ENCODE measurements at regions not wholly inside any gene's neighbourhood (a gene's known extent, or its start where the extent isn't known, plus 50 kb on each side); places are given as distances from the start of the nearest gene placed in this dataset.

GRCh38 chr10:8233832-8234259 lies 179.4 kb downstream of the GATA3 start:
- Histone ChIP-seq H4K20me1 (ENCODE audit: insufficient read depth, low read length) (no peaks in the 10 kb centered on the region), H4K91ac (ENCODE audit: insufficient read depth, low read depth, low read length) (no peak overlapping the region), H3K14ac (replicated peaks; ENCODE audit: low read depth, low read length) (no peak overlapping the region), H3K4me2 (ENCODE audit: low read depth, low read length) (no peak overlapping the region), H3K36me3 (ENCODE audit: control insufficient read depth, insufficient read depth, low read length) (no peaks in the 10 kb centered on the region), H3K4ac (ENCODE audit: low read depth, low read length) (no peak overlapping the region), H3K27ac (ENCODE audit: insufficient read depth, low read length) (no peak overlapping the region), H3K9me3 (ENCODE audit: control insufficient read depth, insufficient read depth, low read length) (peaks cover 16% of the 10 kb centered on the region), H4K8ac (ENCODE audit: low read depth in 2 of 2, low read length in 2 of 2) (no peak overlapping the region), H3K27me3 (ENCODE audit: control insufficient read depth, insufficient read depth, low read length) (no peaks in the 10 kb centered on the region), H2BK15ac (ENCODE audit: low read depth, low read length) (no peak overlapping the region), H3K4me1 (ENCODE audit: control insufficient read depth, insufficient read depth, low read length) (no peaks in the 10 kb centered on the region), H3K18ac (ENCODE audit: low read depth, low read length) (no peak overlapping the region), H2BK5ac (ENCODE audit: low read depth, low read length, poor library complexity, severe bottlenecking) (no peak overlapping the region), H3K9me1 (ENCODE audit: insufficient read depth, low read length) (no peaks in the 10 kb centered on the region), H2BK20ac (ENCODE audit: low read depth, low read length) (no peak overlapping the region), H2AK9ac (replicated peaks; ENCODE audit: low read depth, low read length, poor library complexity) (no peak overlapping the region), H2AK5ac (ENCODE audit: low read depth, low read length) (no peak overlapping the region), H2AFZ (replicated peaks; ENCODE audit: low read length, poor library complexity) (no peak overlapping the region), H3K56ac (ENCODE audit: extremely low read depth, insufficient read depth, low read length) (no peak overlapping the region), H3K79me1 (ENCODE audit: low read depth in 1 of 2, low read length in 2 of 2) (no peaks in the 10 kb centered on the region), H4K5ac (ENCODE audit: low read depth, low read length) (no peak overlapping the region), H3K4me3 (ENCODE audit: insufficient read depth, low read depth, low read length) (no peak overlapping the region), H3K23ac (ENCODE audit: low read depth, low read length) (no peak overlapping the region), H3K9ac (ENCODE audit: low read depth, low read length) (no peak overlapping the region), H2BK120ac (ENCODE audit: low read depth, low read length) (no peak overlapping the region)
- DNase-seq (no peak), ATAC-seq (ENCODE audit: low read depth) (no peak)
- CTCF ChIA-PET: no interaction called here
- BruUV-seq (replicated peaks): no TSS peak
- 42% methylated on average over 2 of the region's 7 CpGs; no CpG with 5 or more reads in 1 of the 2 experiments for WGBS, 2 experiments (ENCODE audit: extremely low coverage in 2 of 2, insufficient read length in 1 of 2)
- dilution Hi-C loops (cut with HindIII; ENCODE audit: low sequenced_read_pairs, unreplicated experiment) (no loop called here), intact Hi-C loops (cut with micrococcal nuclease) (no loop called here), in situ Hi-C loops (cut with MboI; ENCODE audit: low sequenced_read_pairs) (no loop called here)
- POLR2A ChIA-PET (ENCODE audit: unreplicated experiment): no interaction called here
- TF ChIP-seq POLR2A (IDR thresholded peaks at IDR 0.05; ENCODE audit: low read depth, low read length) (no peak), MAFK (IDR thresholded peaks at IDR 0.05; ENCODE audit: low read depth, low read length) (no peak), CHD1 (IDR thresholded peaks at IDR 0.05; ENCODE audit: low read depth, low read length) (no peak), RCOR1 (IDR thresholded peaks at IDR 0.05; ENCODE audit: insufficient replicate concordance, low read length) (no peak), CTCF (conservative IDR thresholded peaks at IDR 0.05; ENCODE audit: low read depth, low read length) (no peak), SMC3 (IDR thresholded peaks at IDR 0.05; ENCODE audit: low read depth, low read length) (no peak), BHLHE40 (IDR thresholded peaks at IDR 0.05; ENCODE audit: low read depth, low read length) (no peak), MXI1 (IDR thresholded peaks at IDR 0.05; ENCODE audit: borderline replicate concordance, low read depth, low read length) (no peak), RFX5 (IDR thresholded peaks at IDR 0.05; ENCODE audit: low read depth, low read length) (no peak), MAZ (IDR thresholded peaks at IDR 0.05; ENCODE audit: borderline replicate concordance, low read depth, low read length) (no peak), FOS (IDR thresholded peaks at IDR 0.05; ENCODE audit: low read depth, low read length) (no peak), RAD21 (IDR thresholded peaks at IDR 0.05; ENCODE audit: low read length) (no peak), ELK1 (IDR thresholded peaks at IDR 0.05; ENCODE audit: borderline replicate concordance, low read depth, low read length) (no peak), CEBPB (IDR thresholded peaks at IDR 0.05; ENCODE audit: low read depth, low read length) (no peak), NFE2L2 (IDR thresholded peaks at IDR 0.05; ENCODE audit: low read depth, low read length) (no peak)
- TF ChIP-seq, protein P1, sequence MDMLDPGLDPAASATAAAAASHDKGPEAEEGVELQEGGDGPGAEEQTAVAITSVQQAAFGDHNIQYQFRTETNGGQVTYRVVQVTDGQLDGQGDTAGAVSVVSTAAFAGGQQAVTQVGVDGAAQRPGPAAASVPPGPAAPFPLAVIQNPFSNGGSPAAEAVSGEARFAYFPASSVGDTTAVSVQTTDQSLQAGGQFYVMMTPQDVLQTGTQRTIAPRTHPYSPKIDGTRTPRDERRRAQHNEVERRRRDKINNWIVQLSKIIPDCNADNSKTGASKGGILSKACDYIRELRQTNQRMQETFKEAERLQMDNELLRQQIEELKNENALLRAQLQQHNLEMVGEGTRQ (IDR thresholded peaks at IDR 0.05; ENCODE audit: low read depth, low read length): no peak

All from IMR-90 (cell line).